H9 (cell line): ENCODE measurements at regions not wholly inside any gene's neighbourhood (a gene's known extent, or its start where the extent isn't known, plus 50 kb on each side); places are given as distances from the start of the nearest gene placed in this dataset.

ENCODE experiments used
- DNase-seq: peaks from one replicate; pipeline ENCODE4 v3.0.0-alpha.2; 2017
- H2AFZ ChIP-seq: one replicate; pipeline ENCODE4 v1.6.1; 2013; ENCODE audit warnings: mild to moderate bottlenecking, low read length, control low read depth, moderate library complexity
- H2AK5ac ChIP-seq: 2 replicates; pipeline ENCODE4 v1.6.1; 2013; ENCODE audit warnings: low read length, control low read depth, mixed read lengths; ENCODE audit not compliant: insufficient read length
- H2BK120ac ChIP-seq: one replicate; pipeline ENCODE4 v1.6.1; 2013; ENCODE audit warnings: low read depth, mild to moderate bottlenecking, low read length, control low read depth, inconsistent platforms; ENCODE audit not compliant: poor library complexity, severe bottlenecking
- H2BK12ac ChIP-seq: 2 replicates; pipeline ENCODE4 v1.6.1; 2013; ENCODE audit warnings: low read length, control low read depth, mixed read lengths, low read depth; ENCODE audit not compliant: insufficient read length
- H2BK15ac ChIP-seq: 2 replicates; pipeline ENCODE4 v1.6.1; 2013; ENCODE audit warnings: low read depth, low read length, control low read depth
- H2BK20ac ChIP-seq: one replicate; pipeline ENCODE4 v1.6.1; 2013; ENCODE audit warnings: low read depth, mild to moderate bottlenecking, low read length, control low read depth, inconsistent platforms; ENCODE audit not compliant: poor library complexity, severe bottlenecking
- H2BK5ac ChIP-seq: 2 replicates; pipeline ENCODE4 v1.6.1; 2013; ENCODE audit warnings: low read length, control low read depth, mixed read lengths; ENCODE audit not compliant: insufficient read length
- H3K14ac ChIP-seq: 2 replicates; pipeline ENCODE4 v1.6.1; 2013; ENCODE audit warnings: low read length, control low read depth; ENCODE audit not compliant: insufficient read depth
- H3K18ac ChIP-seq: 2 replicates; pipeline ENCODE4 v1.6.1; 2013; ENCODE audit warnings: low read depth, mild to moderate bottlenecking, mixed read lengths, low read length, control low read depth; ENCODE audit not compliant: insufficient read length
- H3K23ac ChIP-seq: 2 replicates; pipeline ENCODE4 v1.6.1; 2013; ENCODE audit warnings: low read length, control low read depth, mixed read lengths, low read depth; ENCODE audit not compliant: insufficient read length
- H3K23me2 ChIP-seq: 2 replicates; pipeline ENCODE4 v1.6.1; 2013; ENCODE audit warnings: low read depth, mild to moderate bottlenecking, mixed read lengths, low read length, control low read depth; ENCODE audit not compliant: insufficient read length, poor library complexity, severe bottlenecking
- H3K27ac ChIP-seq: 2 replicates; pipeline ENCODE4 v1.5.1; 2013; ENCODE audit warnings: low read length, control low read depth, mixed read lengths, low read depth; ENCODE audit not compliant: insufficient read length
- H3K27me3 ChIP-seq: 2 replicates; pipeline ENCODE4 v1.6.1; 2013; ENCODE audit warnings: low read length, control low read depth, inconsistent platforms; ENCODE audit not compliant: insufficient read depth
- H3K4ac ChIP-seq: 2 replicates; pipeline ENCODE4 v1.6.1; 2013; ENCODE audit warnings: low read depth, mild to moderate bottlenecking, control low read depth, inconsistent platforms, low read length, moderate library complexity
- H3K4me1 ChIP-seq: 2 replicates; pipeline ENCODE4 v1.6.1; 2013; ENCODE audit warnings: low read length, control low read depth, inconsistent platforms; ENCODE audit not compliant: insufficient read depth
- H3K4me2 ChIP-seq: 2 replicates; pipeline ENCODE4 v1.6.1; 2013; ENCODE audit warnings: low read length, control low read depth, mixed read lengths; ENCODE audit not compliant: insufficient read length, insufficient read depth
- H3K56ac ChIP-seq: 2 replicates; pipeline ENCODE4 v1.6.1; 2013; ENCODE audit warnings: low read depth, mild to moderate bottlenecking, mixed read lengths, low read length, control low read depth; ENCODE audit not compliant: insufficient read length
- H3K79me1 ChIP-seq: 2 replicates; pipeline ENCODE4 v1.6.1; 2013; ENCODE audit warnings: low read depth, mild to moderate bottlenecking, moderate library complexity, low read length, control low read depth, inconsistent platforms; ENCODE audit not compliant: insufficient read depth, poor library complexity, severe bottlenecking
- H3K79me2 ChIP-seq: 2 replicates; pipeline ENCODE4 v1.6.1; 2013; ENCODE audit warnings: low read length, control low read depth, inconsistent platforms; ENCODE audit not compliant: insufficient read depth
- H3K9ac ChIP-seq: 2 replicates; pipeline ENCODE4 v1.6.1; 2013; ENCODE audit warnings: low read length, control low read depth, mixed read lengths; ENCODE audit not compliant: insufficient read length; ENCODE audit errors: extremely low read depth
- H3K9me3 ChIP-seq: one replicate; pipeline ENCODE4 v1.6.1; 2013; ENCODE audit warnings: low read depth, low read length, inconsistent platforms; ENCODE audit not compliant: control insufficient read depth
- H3T11ph ChIP-seq: one replicate; pipeline ENCODE4 v1.6.1; 2013; ENCODE audit warnings: mild to moderate bottlenecking, low read length, control low read depth, inconsistent platforms
- H4K20me1 ChIP-seq: one replicate; pipeline ENCODE4 v1.6.1; 2013; ENCODE audit not compliant: control insufficient read depth, insufficient read length, insufficient read depth
- H4K5ac ChIP-seq: 2 replicates; pipeline ENCODE4 v1.6.1; 2013; ENCODE audit warnings: low read depth, mild to moderate bottlenecking, mixed read lengths, low read length, control low read depth; ENCODE audit not compliant: insufficient read length
- H4K8ac ChIP-seq: replicated peaks from 2 replicates; pipeline ENCODE4 v1.6.1; 2013; ENCODE audit warnings: low read length, control low read depth, mixed read lengths, low read depth; ENCODE audit not compliant: insufficient read length
- H4K91ac ChIP-seq: 2 replicates; pipeline ENCODE4 v1.6.1; 2013; ENCODE audit warnings: low read depth, mild to moderate bottlenecking, moderate library complexity, mixed read lengths, low read length, control low read depth; ENCODE audit not compliant: insufficient read length
- H3K27ac Mint-ChIP-seq, 3 experiments: 2 replicates in 2 of 3; 3 replicates in 1 of 3; pipeline ENCODE4 v1.8.0; 2020 to 2021; ENCODE audit warnings: mixed read lengths in 3 of 3, mild to moderate bottlenecking in 1 of 3, moderate library complexity in 1 of 3
- H3K27me3 Mint-ChIP-seq: 2 replicates; pipeline ENCODE4 v1.8.0; 2021; ENCODE audit warnings: low read depth, mild to moderate bottlenecking, moderate library complexity, mixed read lengths
- H3K36me3 Mint-ChIP-seq, 3 experiments: 2 replicates in 2 of 3; 3 replicates in 1 of 3; pipeline ENCODE4 v1.8.0; 2020 to 2021; ENCODE audit warnings: low read depth in 3 of 3, mixed read lengths in 3 of 3; ENCODE audit not compliant: insufficient read depth in 1 of 3
- H3K4me1 Mint-ChIP-seq, 2 experiments: 2 replicates each; pipeline ENCODE4 v1.8.0; 2020; ENCODE audit warnings: mixed read lengths in 2 of 2
- H3K4me3 Mint-ChIP-seq, 2 experiments: 2 replicates in 1 of 2; 3 replicates in 1 of 2; pipeline ENCODE4 v1.8.0; 2020 to 2021; ENCODE audit warnings: mild to moderate bottlenecking in 2 of 2, mixed read lengths in 2 of 2, moderate library complexity in 1 of 2
- H3K9me3 Mint-ChIP-seq, 2 experiments: 2 replicates in 1 of 2; 3 replicates in 1 of 2; pipeline ENCODE4 v1.8.0; 2020; ENCODE audit warnings: mild to moderate bottlenecking in 2 of 2, mixed read lengths in 2 of 2, moderate library complexity in 1 of 2
- CTCF ChIP-seq: fragments of 200-600 bp; sonication (generic); conservative IDR thresholded peaks from 3 replicates; pipeline ENCODE4 v1.8.0; 2021; ENCODE audit warnings: antibody characterized with exemption, mild to moderate bottlenecking
- WGBS: extraction: QIAGEN DNeasy Blood & Tissue Kit; methylation state at CpG from one replicate; pipeline ENCODE4 v1.1.7; 2013; ENCODE audit warnings: missing lambda C conversion rate, low lambda C conversion rate, mixed read lengths; ENCODE audit not compliant: insufficient read length; ENCODE audit errors: extremely low coverage; 5-methylcytosine and 5-hydroxymethylcytosine counted together

- Mint-ChIP-seq H3K4me3 (no peak overlapping the region), H3K9me3 (peaks cover 0 to 4% of the 10 kb centered on the region in 2 experiments; a peak in 4 of 5 replicates), H3K27me3 (peaks cover 4% of the 10 kb centered on the region; the same call in 1 of the 2 replicates), H3K4me1 (no peaks in the 10 kb centered on the region), H3K36me3 (no peaks in the 10 kb centered on the region; a peak in 1 of 7 replicates), H3K27ac (no peak overlapping the region; a peak in 1 of 7 replicates)
- Histone ChIP-seq H2BK20ac (no peak overlapping the region), H3K27me3 (no peaks in the 10 kb centered on the region), H3K9me3 (no peaks in the 10 kb centered on the region), H3K4ac (no peak overlapping the region), H3K4me2 (no peak overlapping the region), H3K23me2 (no peaks in the 10 kb centered on the region), H3K9ac (no peak overlapping the region), H3K14ac (no peak overlapping the region), H2BK5ac (no peak overlapping the region), H4K20me1 (no peaks in the 10 kb centered on the region), H2BK12ac (no peak overlapping the region), H4K91ac (no peak overlapping the region), H3K23ac (no peak overlapping the region), H3K4me1 (no peaks in the 10 kb centered on the region), H2BK120ac (no peak overlapping the region), H2AFZ (no peak overlapping the region), H3K27ac (no peak overlapping the region), H4K5ac (no peak overlapping the region), H3K56ac (no peak overlapping the region), H4K8ac (no peak overlapping the region), H3K79me2 (no peaks in the 10 kb centered on the region), H2AK5ac (no peak overlapping the region), H3T11ph (no peak overlapping the region), H3K79me1 (no peaks in the 10 kb centered on the region), H2BK15ac (no peak overlapping the region), H3K18ac (no peak overlapping the region)
- WGBS: no CpG with 5 or more reads among the region's 7 CpGs
- TF ChIP-seq CTCF: no peak
- DNase-seq: no peak
These were observed 76.5 kb upstream of the TMEM170B start for GRCh38 chr6:11460837-11461661.
